Smooth muscle cell (in vitro differentiated cells): ENCODE measurements at regions not wholly inside any gene's neighbourhood (a gene's known extent, or its start where the extent isn't known, plus 50 kb on each side); places are given as distances from the start of the nearest gene placed in this dataset.

Experiments used
- DNase-seq: peaks from one replicate; lab custom pipeline; 2025; ENCODE audit not compliant: unreplicated experiment; lab: John Stamatoyannopoulos, UW
- H2AFZ ChIP-seq: fragments of 200-600 bp; sonication (generic); 2 replicates; pipeline ENCODE4 v1.6.0; 2016; ENCODE audit warnings: antibody characterized with exemption, low read depth, mild to moderate bottlenecking
- H3F3A ChIP-seq: fragments of 200-600 bp; sonication (generic); 2 replicates; pipeline ENCODE4 v1.6.0; 2017; ENCODE audit warnings: antibody characterized with exemption, low read depth
- H3K27ac ChIP-seq: fragments of 200-600 bp; sonication (generic); 2 replicates; pipeline ENCODE4 v1.5.1; 2016; ENCODE audit warnings: low read depth, mild to moderate bottlenecking
- H3K27me3 ChIP-seq: fragments of 200-600 bp; sonication (generic); 2 replicates; pipeline ENCODE4 v1.6.1; 2016; ENCODE audit warnings: low read depth, mild to moderate bottlenecking
- H3K36me3 ChIP-seq: fragments of 200-600 bp; sonication (generic); 2 replicates; pipeline ENCODE4 v1.5.1; 2016; ENCODE audit warnings: low read depth
- H3K4me1 ChIP-seq: fragments of 200-600 bp; sonication (generic); 2 replicates; pipeline ENCODE4 v1.5.1; 2016; ENCODE audit warnings: low read depth
- H3K4me2 ChIP-seq: fragments of 200-600 bp; sonication (generic); 2 replicates; pipeline ENCODE4 v1.6.0; 2016; ENCODE audit warnings: mild to moderate bottlenecking
- H3K4me3 ChIP-seq: fragments of 200-600 bp; sonication (generic); 2 replicates; pipeline ENCODE4 v1.5.1; 2016; ENCODE audit warnings: mild to moderate bottlenecking
- H3K79me2 ChIP-seq: fragments of 200-600 bp; sonication (generic); 2 replicates; pipeline ENCODE4 v1.6.0; 2016; ENCODE audit warnings: low read depth, mild to moderate bottlenecking
- H3K9ac ChIP-seq: fragments of 200-600 bp; sonication (generic); 2 replicates; pipeline ENCODE4 v1.6.0; 2016; ENCODE audit warnings: low read depth
- H3K9me3 ChIP-seq: fragments of 200-600 bp; sonication (generic); replicated peaks from 2 replicates; pipeline ENCODE4 v1.5.1; 2016; ENCODE audit warnings: low read depth
- H4K20me1 ChIP-seq: fragments of 200-600 bp; sonication (generic); 2 replicates; pipeline ENCODE4 v1.6.0; 2016; ENCODE audit warnings: low read depth
- CTCF ChIP-seq: fragments of 200-600 bp; sonication (generic); IDR thresholded peaks from 2 replicates; pipeline ENCODE4 v1.5.1; 2017; ENCODE audit warnings: borderline replicate concordance, mild to moderate bottlenecking, antibody characterized with exemption; ENCODE audit not compliant: insufficient read depth, poor library complexity, severe bottlenecking
- WGBS: methylation state at CpG from one replicate; pipeline ENCODE4 v1.1.7; 2016; ENCODE audit warnings: low lambda C conversion rate; 5-methylcytosine and 5-hydroxymethylcytosine counted together

- H4K20me1 ChIP-seq: no peaks in the 10 kb centered on the region
- no peak overlapping the region for H3K4me3 ChIP-seq
- no peak overlapping the region for H3K4me2 ChIP-seq
- no peak overlapping the region for H2AFZ ChIP-seq
- H3K79me2 ChIP-seq: no peaks in the 10 kb centered on the region
- H3K9me3 ChIP-seq: no peaks in the 10 kb centered on the region
- no peaks in the 10 kb centered on the region for H3K4me1 ChIP-seq
- H3K27ac ChIP-seq: no peak overlapping the region
- DNase-seq: no peak
- no peaks in the 10 kb centered on the region for H3F3A ChIP-seq
- no peaks in the 10 kb centered on the region for H3K36me3 ChIP-seq
- no peak overlapping the region for H3K9ac ChIP-seq
- 78% methylated on average over 5 of the region's 5 CpGs for WGBS
- no peaks in the 10 kb centered on the region for H3K27me3 ChIP-seq
- no peak for TF ChIP-seq CTCF
Observed at GRCh38 chr7:97580205-97580604, 151.7 kb upstream of the TAC1 start.

GRCh38 chr7:97595439-97595838 is 136.4 kb upstream of the TAC1 start:
- no peak overlapping the region for H3K9ac ChIP-seq
- no peak overlapping the region for H3K27ac ChIP-seq
- WGBS: 92% methylated on average over 2 of the region's 2 CpGs
- no peaks in the 10 kb centered on the region for H3F3A ChIP-seq
- no peaks in the 10 kb centered on the region for H3K4me1 ChIP-seq
- H3K79me2 ChIP-seq: no peaks in the 10 kb centered on the region
- H2AFZ ChIP-seq: no peak overlapping the region
- no peaks in the 10 kb centered on the region for H3K27me3 ChIP-seq
- no peaks in the 10 kb centered on the region for H3K9me3 ChIP-seq
- H3K36me3 ChIP-seq: no peaks in the 10 kb centered on the region
- no peaks in the 10 kb centered on the region for H4K20me1 ChIP-seq
- DNase-seq: no peak
- H3K4me3 ChIP-seq: no peak overlapping the region
- no peak overlapping the region for H3K4me2 ChIP-seq
- no peak for TF ChIP-seq CTCF

GRCh38 chr7:97601931-97602457 is 129.9 kb upstream of the TAC1 start:
- TF ChIP-seq CTCF: no peak
- Histone ChIP-seq H3K9ac (no peak overlapping the region), H3K79me2 (no peaks in the 10 kb centered on the region), H3K27ac (no peak overlapping the region), H3F3A (no peaks in the 10 kb centered on the region), H3K9me3 (no peaks in the 10 kb centered on the region), H3K36me3 (no peaks in the 10 kb centered on the region), H3K4me2 (no peak overlapping the region), H2AFZ (no peak overlapping the region), H3K4me1 (no peaks in the 10 kb centered on the region), H4K20me1 (no peaks in the 10 kb centered on the region), H3K4me3 (no peak overlapping the region), H3K27me3 (no peaks in the 10 kb centered on the region)
- no peak for DNase-seq
- 84% methylated on average over 1 of the region's 1 CpG for WGBS

GRCh38 chr7:97620495-97620894 is 111.4 kb upstream of the TAC1 start:
- no peak for DNase-seq
- no peak for TF ChIP-seq CTCF

More at GRCh38 chr7:97620495-97620894, 111.4 kb upstream of the TAC1 start:
- no peak overlapping the region for H3K4me2 ChIP-seq
- H3K27ac ChIP-seq: no peak overlapping the region
- no peak overlapping the region for H3K9ac ChIP-seq
- no peaks in the 10 kb centered on the region for H4K20me1 ChIP-seq
- no peak overlapping the region for H3K4me3 ChIP-seq
- 56% methylated on average over 2 of the region's 2 CpGs for WGBS
- H3F3A ChIP-seq: no peaks in the 10 kb centered on the region
- no peak overlapping the region for H2AFZ ChIP-seq
- H3K9me3 ChIP-seq: no peaks in the 10 kb centered on the region
- no peaks in the 10 kb centered on the region for H3K4me1 ChIP-seq
- no peaks in the 10 kb centered on the region for H3K79me2 ChIP-seq
- peaks cover 3% of the 10 kb centered on the region for H3K27me3 ChIP-seq
- no peaks in the 10 kb centered on the region for H3K36me3 ChIP-seq
